ENCODE measurements at regions not wholly inside any gene's neighbourhood (a gene's known extent, or its start where the extent isn't known, plus 50 kb on each side); places are given as distances from the start of the nearest gene placed in this dataset.
A peak's percentile ranks its signal among the peaks of the same experiment; 100 is the strongest.
"Not testable (repeated sequence)": the region's sequence is repeated elsewhere in the genome, so short reads cannot be mapped to it uniquely, and the experiment has no call there.

- DNase-seq (ENCODE audit: low read depth in 2 of 2): no peak
These were observed 87.6 kb upstream of the TRABD2B start for GRCh38 chr1:48084826-48085225.

GRCh38 chr1:48082271-48082962, 85.2 kb upstream of the TRABD2B start:
- DNase-seq (ENCODE audit: low read depth in 2 of 2): peak; percentile 61 to 84

GRCh38 chr1:48080331-48081255, 83.4 kb upstream of the TRABD2B start:
- DNase-seq (ENCODE audit: low read depth in 2 of 2): no peak

- no peak for DNase-seq (ENCODE audit: low read depth in 2 of 2)
These were observed 81.9 kb upstream of the TRABD2B start for GRCh38 chr1:48079096-48079495.

GRCh38 chr1:48077795-48078222, 80.6 kb upstream of the TRABD2B start:
- DNase-seq (ENCODE audit: low read depth in 2 of 2): no peak

GRCh38 chr1:48076017-48076416, 78.8 kb upstream of the TRABD2B start:
- DNase-seq (ENCODE audit: low read depth in 2 of 2): no peak

- no peak for DNase-seq (ENCODE audit: low read depth in 2 of 2)
These were observed 76.8 kb upstream of the TRABD2B start for GRCh38 chr1:48073798-48074530.

- no peak for DNase-seq (ENCODE audit: low read depth in 2 of 2)
These were observed 74.3 kb upstream of the TRABD2B start for GRCh38 chr1:48071513-48071912.

- DNase-seq (ENCODE audit: low read depth in 2 of 2): no peak
These were observed 73.2 kb upstream of the TRABD2B start for GRCh38 chr1:48070396-48070750.

GRCh38 chr1:48069662-48070395, 72.6 kb upstream of the TRABD2B start:
- peak in 1 of 2 donors; percentile 9 for DNase-seq (ENCODE audit: low read depth in 2 of 2)

- DNase-seq (ENCODE audit: low read depth in 2 of 2): no peak
These were observed 71.0 kb upstream of the TRABD2B start for GRCh38 chr1:48068206-48068605.

GRCh38 chr1:48066936-48067335, 69.8 kb upstream of the TRABD2B start:
- no peak for DNase-seq (ENCODE audit: low read depth in 2 of 2)

GRCh38 chr1:48064693-48065092, 67.5 kb upstream of the TRABD2B start:
- DNase-seq (ENCODE audit: low read depth in 2 of 2): not testable (repeated sequence)

GRCh38 chr1:48062353-48062752, 65.2 kb upstream of the TRABD2B start:
- no peak for DNase-seq (ENCODE audit: low read depth in 2 of 2)

- peak; percentile 14 to 54 for DNase-seq (ENCODE audit: low read depth in 2 of 2)
These were observed 64.3 kb upstream of the TRABD2B start for GRCh38 chr1:48061162-48062136.

- DNase-seq (ENCODE audit: low read depth in 2 of 2): no peak
These were observed 62.1 kb upstream of the TRABD2B start for GRCh38 chr1:48059289-48059688.

- no peak for DNase-seq (ENCODE audit: low read depth in 2 of 2)
These were observed 61.2 kb upstream of the TRABD2B start for GRCh38 chr1:48058135-48059025.

GRCh38 chr1:48057249-48057648, 60.1 kb upstream of the TRABD2B start:
- DNase-seq (ENCODE audit: low read depth in 2 of 2): no peak
